ENCODE measurements at regions not wholly inside any gene's neighbourhood (a gene's known extent, or its start where the extent isn't known, plus 50 kb on each side); places are given as distances from the start of the nearest gene placed in this dataset.
"Not testable (repeated sequence)": the region's sequence is repeated elsewhere in the genome, so short reads cannot be mapped to it uniquely, and the experiment has no call there.

- DNase-seq (ENCODE audit: low spot score), result no peak
These were observed 256.4 kb downstream of the NUAK1 start for GRCh38 chr12:105882404-105882803.

GRCh38 chr12:105887131-105887530 lies 251.6 kb downstream of the NUAK1 start:
- no peak for DNase-seq (ENCODE audit: low spot score)

DNA sequence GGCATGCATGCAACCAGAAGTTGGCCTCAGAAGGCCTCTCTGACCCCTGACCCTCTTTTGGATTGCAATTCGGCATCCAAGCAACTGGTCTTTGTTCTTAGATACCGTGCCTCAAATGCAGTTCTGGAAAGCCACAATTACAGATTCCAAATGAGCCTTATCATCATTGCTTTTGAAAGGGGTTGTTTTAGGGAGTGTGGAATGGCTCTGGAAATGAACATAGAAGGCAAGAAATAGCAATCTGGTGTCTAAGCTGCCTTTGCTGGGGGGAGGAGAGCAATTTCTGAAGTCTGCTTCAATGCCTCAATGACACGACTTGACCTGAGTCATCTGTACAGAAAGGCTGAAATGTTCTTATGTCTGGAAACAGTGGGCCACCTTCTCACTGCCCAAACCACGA lies 250.1 kb downstream of the NUAK1 start:
- DNase-seq (ENCODE audit: low spot score), result no peak

GRCh38 chr12:105892362-105892910 lies 246.3 kb downstream of the NUAK1 start:
- no peak for DNase-seq (ENCODE audit: low spot score)

GRCh38 chr12:105895197-105895832 lies 243.4 kb downstream of the NUAK1 start:
- DNase-seq (ENCODE audit: low spot score), result not testable (repeated sequence)

- DNase-seq (ENCODE audit: low spot score), result no peak
These were observed 241.4 kb downstream of the NUAK1 start for GRCh38 chr12:105897311-105897725.

DNA sequence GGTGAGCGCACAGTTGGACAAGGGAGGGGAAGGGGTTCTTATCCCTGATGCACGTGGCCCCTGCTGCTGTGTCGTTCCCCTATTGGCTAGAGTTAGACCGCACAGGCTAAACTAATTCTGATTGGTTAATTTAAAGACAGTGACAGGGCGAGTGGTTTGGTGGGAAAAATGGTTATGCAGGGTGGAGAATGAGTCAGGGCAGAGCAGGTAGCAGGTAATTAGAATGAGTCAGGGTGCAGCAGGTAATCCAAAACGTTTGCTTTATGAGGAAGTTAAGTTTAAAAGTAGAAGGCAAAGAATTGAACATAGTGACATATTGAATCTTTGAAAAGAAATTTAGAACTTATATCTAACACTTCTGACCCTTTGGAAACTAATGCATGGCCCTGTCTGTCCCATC lies 240.5 kb downstream of the NUAK1 start:
- not testable (repeated sequence) for DNase-seq (ENCODE audit: low spot score)

DNA sequence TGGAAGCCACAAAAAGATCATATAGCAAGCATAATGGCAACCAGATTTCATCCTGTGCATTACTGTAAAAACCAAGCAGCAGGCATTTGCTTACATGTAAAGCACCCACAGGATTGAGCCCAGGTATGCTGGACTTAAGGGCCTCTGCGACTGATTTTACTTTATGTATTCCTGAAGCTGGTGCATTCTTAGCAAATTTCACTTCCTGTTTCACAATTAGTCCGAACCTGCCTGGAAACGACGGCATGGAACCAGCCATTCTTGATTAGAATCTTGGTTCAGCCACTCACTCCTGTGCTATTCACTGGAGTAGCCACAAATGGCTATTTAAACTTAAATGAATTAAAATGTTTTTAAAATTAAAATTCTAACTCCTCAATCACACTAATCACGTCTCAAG lies 239.2 kb downstream of the NUAK1 start:
- no peak for DNase-seq (ENCODE audit: low spot score)

GRCh38 chr12:105906561-105906960 lies 232.2 kb downstream of the NUAK1 start:
- DNase-seq (ENCODE audit: low spot score), result no peak

GRCh38 chr12:105907982-105908381 lies 230.8 kb downstream of the NUAK1 start:
- DNase-seq (ENCODE audit: low spot score), result no peak

DNA sequence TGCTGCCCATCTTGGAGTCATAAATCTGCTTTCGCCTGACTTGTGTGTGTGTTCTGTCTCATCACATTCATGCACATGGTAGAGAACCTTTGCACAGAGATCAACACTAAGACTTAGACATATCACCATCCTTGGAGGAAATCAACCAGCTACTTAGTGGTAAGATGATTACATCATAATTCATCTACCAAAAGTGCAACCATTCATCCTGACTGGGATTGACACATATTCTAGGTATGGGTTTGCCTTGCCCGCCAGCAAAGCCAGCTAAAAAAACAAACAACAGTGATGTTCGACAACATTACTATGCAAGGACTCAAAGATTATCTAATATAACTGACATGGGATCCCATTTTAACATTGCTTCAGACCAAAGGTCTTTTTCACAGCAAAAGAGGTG lies 228.7 kb downstream of the NUAK1 start:
- no peak for DNase-seq (ENCODE audit: low spot score)

DNA sequence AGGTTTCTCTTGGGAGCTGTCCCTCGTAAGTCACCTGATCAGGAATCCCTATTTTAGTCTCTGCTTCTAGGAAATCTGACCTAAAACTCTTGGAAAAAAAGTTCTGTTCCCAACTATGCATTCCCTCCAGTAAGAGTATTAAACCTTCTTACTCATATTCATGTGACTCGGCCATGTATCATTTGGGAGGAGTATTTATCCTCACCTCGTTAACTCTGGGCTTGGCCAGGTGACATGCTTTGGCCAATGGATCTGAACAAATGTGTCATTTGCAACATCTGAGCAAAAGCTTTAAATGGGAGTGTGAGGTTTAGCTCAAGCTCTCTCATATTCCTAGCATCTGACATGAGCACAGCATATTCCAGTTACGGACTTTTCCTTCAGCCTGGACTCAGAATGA lies 226.8 kb downstream of the NUAK1 start:
- peak; percentile 34 for DNase-seq (ENCODE audit: low spot score)

DNA sequence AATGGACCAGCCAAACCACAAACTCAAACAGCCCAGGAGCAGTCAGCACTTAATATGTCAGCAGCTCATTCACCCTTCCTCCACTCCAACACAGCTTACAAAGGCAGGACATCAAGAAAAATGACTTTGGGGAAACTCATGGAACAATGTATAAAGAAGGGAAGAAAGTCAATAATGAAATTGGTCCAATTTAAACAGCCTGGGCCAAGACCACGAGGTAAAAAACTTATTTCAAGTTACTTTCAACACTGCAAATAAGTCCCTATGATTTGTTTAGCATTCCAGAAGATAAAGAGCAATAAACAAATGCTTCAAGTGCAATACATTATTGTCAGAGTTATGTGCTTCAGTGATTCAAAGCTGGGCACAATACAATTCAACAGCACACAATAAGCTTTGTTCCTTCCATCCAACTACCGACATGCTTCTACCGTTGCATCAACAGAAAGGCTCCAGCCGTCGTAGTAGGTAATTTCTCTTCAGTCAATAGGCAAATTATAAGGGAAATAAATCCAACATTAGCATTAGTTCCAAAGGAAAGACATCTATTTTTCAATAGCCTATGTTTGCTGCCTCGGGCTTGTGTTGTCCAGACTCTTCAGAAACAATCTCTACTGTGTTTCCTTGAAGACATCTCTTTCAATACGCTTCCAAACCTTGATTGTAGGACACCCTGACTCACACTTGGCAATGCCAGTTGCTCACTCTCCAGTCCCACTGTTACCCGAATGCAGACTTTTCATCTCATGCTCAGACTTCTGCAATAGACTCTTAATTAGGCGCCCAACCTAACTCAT lies 225.7 kb downstream of the NUAK1 start:
- no peak for DNase-seq (ENCODE audit: low spot score)

DNA sequence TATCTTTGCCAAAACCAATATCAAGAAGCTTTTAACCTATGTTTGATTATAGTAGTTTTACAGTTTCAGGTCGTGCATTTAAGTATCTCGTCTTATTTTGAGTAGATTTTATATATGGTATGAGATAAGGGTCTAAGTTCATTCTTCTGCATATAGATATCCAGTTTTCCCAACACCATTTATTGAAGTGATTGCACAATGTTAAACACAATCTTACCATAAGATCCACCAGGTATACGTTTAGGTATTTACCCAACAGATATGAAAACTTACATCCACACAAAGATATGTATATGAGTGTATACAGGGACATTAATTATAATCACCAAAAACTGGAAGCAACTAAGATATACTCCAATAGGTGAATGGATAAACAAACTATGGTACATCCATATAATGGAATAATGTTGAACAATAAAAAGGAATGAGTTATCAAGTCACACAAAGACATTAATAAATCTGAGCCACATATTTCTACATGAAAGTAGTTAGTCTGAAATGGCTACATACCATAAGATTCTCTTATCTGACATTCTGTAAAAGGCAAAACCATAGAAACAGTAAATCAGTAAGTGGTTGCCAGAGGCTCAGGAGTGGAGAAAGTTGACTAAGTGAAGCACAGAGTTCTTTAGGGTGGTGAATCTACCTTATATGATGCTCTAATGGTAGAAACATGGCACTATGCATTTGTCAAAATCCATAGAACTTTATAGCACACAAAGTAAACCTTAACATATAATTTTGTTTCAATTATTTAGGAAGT lies 222.6 kb downstream of the NUAK1 start:
- DNase-seq (ENCODE audit: low spot score), result no peak

GRCh38 chr12:105916760-105917039 lies 222.1 kb downstream of the NUAK1 start:
- no peak for DNase-seq (ENCODE audit: low spot score)

- no peak for DNase-seq (ENCODE audit: low spot score)
These were observed 218.5 kb downstream of the NUAK1 start for GRCh38 chr12:105920161-105920684.

DNA sequence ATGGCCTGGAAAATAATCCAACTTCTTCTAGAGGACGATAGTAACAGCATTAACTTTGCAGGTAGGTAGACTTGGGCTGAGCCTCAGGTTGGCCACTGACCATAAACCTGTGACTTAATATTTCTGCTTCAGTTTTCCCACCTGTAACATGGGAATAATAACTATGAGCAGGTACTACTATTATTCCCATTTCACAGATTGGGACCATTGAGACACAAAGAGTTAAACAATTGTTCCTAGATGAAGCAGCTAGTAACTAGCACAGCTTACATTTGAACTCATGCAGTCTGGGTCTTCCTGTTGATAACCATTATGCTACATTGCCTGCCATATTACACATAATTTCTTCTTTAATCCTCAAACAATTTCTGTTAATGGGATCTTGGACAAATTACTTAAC lies 217.7 kb downstream of the NUAK1 start:
- no peak for DNase-seq (ENCODE audit: low spot score)

DNA sequence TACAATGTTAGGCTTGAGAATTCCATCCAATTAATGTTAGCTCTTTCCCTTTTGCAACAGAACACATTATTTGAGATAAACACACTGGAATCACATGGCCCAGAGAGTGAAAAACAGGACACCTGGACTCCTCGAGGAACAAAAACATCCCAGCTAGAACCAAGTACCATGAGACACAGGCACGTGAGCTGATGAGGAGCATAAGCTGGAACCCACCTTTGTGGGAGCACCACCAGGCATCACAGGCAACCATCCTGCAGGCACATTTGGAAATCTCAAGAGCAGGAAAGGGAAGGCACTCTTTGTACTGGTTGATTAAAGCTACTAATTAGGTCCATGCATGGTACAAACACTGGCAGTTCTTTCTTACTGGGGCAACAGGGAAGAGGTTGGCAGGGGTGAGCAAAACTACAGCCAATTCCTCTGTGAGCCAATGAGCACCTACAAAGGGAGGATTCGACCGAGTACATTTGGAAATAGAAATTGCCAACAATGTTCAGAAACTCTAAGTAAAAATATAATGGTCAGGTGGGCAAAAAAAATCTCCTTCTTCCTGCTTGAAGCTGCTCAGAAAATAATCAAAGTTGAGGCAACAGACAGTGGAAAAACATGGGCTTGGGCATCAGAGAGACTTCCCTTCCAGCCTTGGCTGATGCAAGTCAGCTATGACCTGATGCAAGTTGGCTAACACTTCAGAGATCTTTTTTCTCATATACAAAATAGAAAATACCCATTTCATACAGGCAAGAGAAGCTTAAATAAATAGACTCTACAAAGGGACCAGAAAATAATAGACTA lies 216.7 kb downstream of the NUAK1 start:
- DNase-seq (ENCODE audit: low spot score), result no peak

DNA sequence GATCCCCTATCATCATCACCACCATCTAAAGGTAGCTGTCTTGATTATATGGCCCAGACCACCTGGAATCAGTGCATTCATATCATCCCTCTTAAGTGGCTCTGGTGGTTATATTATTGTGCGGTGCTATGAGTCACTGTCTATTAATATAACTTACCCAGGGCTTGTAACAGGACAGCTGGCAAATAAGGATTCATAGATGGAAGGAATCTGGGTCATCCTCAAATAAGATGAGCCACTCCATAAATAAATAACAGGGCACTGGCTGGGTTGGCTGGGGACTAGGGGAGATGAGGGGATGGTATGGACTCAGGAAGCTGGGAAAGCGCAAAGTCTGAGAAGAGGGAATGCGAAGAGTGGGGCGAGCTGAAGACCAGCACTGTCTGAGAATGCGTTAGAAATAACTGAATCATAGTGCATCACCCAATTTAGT lies 216.1 kb downstream of the NUAK1 start:
- DNase-seq (ENCODE audit: low spot score), result peak; percentile 35

DNA sequence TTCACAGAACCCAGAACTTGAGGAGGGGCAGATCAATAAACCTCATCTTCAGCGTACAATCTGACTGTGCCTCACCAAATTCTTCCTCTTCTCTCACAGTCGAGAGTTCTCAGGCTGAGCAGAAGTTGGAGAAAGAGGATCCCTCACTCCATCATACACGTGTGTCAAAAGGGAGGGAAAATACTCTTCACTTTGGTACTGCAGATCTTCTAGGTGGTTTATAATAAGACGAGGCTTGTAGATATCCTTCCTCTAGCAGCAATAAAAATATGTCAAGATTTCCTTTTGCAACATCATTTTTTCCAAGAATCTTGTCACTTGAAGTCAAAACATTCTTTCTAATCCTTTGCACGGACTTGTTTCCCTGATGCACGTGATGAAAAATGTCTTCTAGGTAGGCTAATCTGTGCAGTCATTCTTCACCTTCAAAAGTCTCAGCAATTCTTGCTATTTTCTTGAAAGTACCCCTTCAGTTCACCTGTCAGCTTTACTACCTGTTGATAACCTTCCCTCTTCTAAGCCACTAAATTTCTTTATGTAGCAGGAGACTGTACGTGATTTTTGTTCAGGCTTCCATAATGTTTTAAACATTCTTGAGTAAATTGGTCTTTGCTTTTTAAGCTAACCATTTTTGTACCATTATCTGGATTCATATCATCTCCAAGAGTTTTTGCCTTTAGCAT lies 214.1 kb downstream of the NUAK1 start:
- DNase-seq (ENCODE audit: low spot score), result no peak

DNA sequence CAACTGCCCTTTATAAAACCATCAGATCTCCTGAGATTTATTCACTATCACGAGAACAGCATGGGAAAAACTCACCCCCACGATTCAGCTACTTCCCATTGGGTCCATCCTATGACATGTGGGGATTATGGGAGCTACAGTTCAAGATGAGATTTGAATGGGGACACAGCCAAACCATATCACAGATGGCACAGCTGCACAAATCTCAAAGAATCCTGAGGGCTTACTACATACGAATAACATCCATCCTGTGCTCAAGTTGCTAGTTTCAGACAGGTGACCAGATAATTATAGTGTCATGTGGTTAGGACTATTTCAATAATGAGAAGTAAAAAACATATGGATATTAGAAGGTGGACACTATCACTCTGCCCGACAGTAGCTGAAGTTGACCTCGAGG lies 211.2 kb downstream of the NUAK1 start:
- DNase-seq (ENCODE audit: low spot score), result no peak
